Liver (tissue), 8 donors: ENCODE measurements at regions not wholly inside any gene's neighbourhood (a gene's known extent, or its start where the extent isn't known, plus 50 kb on each side); places are given as distances from the start of the nearest gene placed in this dataset.

Experiments used
- DNase-seq: peaks from one replicate; pipeline ENCODE4 v3.0.0-alpha.2; 2017; ENCODE audit warnings: low spot score
- H3K27ac ChIP-seq, 2 donors: one replicate each; pipeline ENCODE4 v1.7.0; 2013; ENCODE audit warnings: inconsistent platforms in 2 of 2, low read length in 2 of 2, control low read depth in 1 of 2, low read depth in 1 of 2, mild to moderate bottlenecking in 1 of 2
- H3K27me3 ChIP-seq, 4 donors: one replicate each; pipeline versions ENCODE4 v1.6.1 to v1.7.0; 2013; ENCODE audit warnings: low read length in 3 of 4, inconsistent platforms in 1 of 4, mild to moderate bottlenecking in 1 of 4, moderate library complexity in 1 of 4; ENCODE audit not compliant: control insufficient read depth in 4 of 4, insufficient read depth in 4 of 4
- H3K36me3 ChIP-seq, 4 donors: one replicate each; pipeline versions ENCODE4 v1.6.1 to v1.7.0; 2013; ENCODE audit warnings: low read length in 3 of 4, mild to moderate bottlenecking in 3 of 4, low read depth in 1 of 4, moderate library complexity in 1 of 4; ENCODE audit not compliant: control insufficient read depth in 4 of 4, insufficient read depth in 3 of 4
- H3K4me1 ChIP-seq, 4 donors: one replicate each; pipeline versions ENCODE4 v1.6.1 to v1.7.0; 2013; ENCODE audit warnings: low read length in 3 of 4, mild to moderate bottlenecking in 3 of 4, moderate library complexity in 1 of 4; ENCODE audit not compliant: control insufficient read depth in 4 of 4, insufficient read depth in 4 of 4
- H3K4me3 ChIP-seq, 3 donors: one replicate each; pipeline versions ENCODE4 v1.6.1 to v1.7.0; 2013; ENCODE audit warnings: low read length in 3 of 3, control low read depth in 1 of 3, low read depth in 1 of 3, mild to moderate bottlenecking in 1 of 3
- H3K9ac ChIP-seq, 2 donors: one replicate each; pipeline ENCODE4 v1.7.0; 2013; ENCODE audit warnings: low read length in 2 of 2, mild to moderate bottlenecking in 2 of 2, moderate library complexity in 2 of 2, control low read depth in 1 of 2, low read depth in 1 of 2
- H3K9me3 ChIP-seq, 4 donors: one replicate each; pipeline versions ENCODE4 v1.6.1 to v1.7.0; 2013; ENCODE audit warnings: low read length in 3 of 4; ENCODE audit not compliant: control insufficient read depth in 4 of 4
- ATF3 ChIP-seq: IDR thresholded peaks from 2 replicates; pipeline ENCODE4 v1.6.1; 2016; ENCODE audit warnings: antibody characterized with exemption
- CTCF ChIP-seq: fragments of 150-350 bp; IDR thresholded peaks from 2 replicates; pipeline ENCODE4 v1.5.1; 2017; ENCODE audit warnings: improper control_type of control experiment, low read depth, low read length; ENCODE audit not compliant: missing input control
- EGR1 ChIP-seq, 2 donors: IDR thresholded peaks; 2 replicates each; pipeline ENCODE4 v1.6.1; 2016 to 2018; ENCODE audit warnings: antibody characterized with exemption in 2 of 2, low read depth in 2 of 2
- FOXA1 ChIP-seq: IDR thresholded peaks from 2 replicates; pipeline ENCODE4 v1.6.1; 2016; ENCODE audit warnings: antibody characterized with exemption
- FOXA2 ChIP-seq: IDR thresholded peaks from 2 replicates; pipeline ENCODE4 v1.6.1; 2016; ENCODE audit warnings: antibody characterized with exemption
- GABPA ChIP-seq, 2 donors: IDR thresholded peaks in 1 of 2; conservative IDR thresholded peaks in 1 of 2; 2 replicates each; pipeline ENCODE4 v1.6.1; 2016; ENCODE audit warnings: antibody characterized with exemption in 2 of 2, mild to moderate bottlenecking in 1 of 2, moderate library complexity in 1 of 2
- HNF4A ChIP-seq, 2 donors: conservative IDR thresholded peaks; 2 replicates each; pipeline ENCODE4 v1.6.1; 2016; ENCODE audit warnings: antibody characterized with exemption in 2 of 2, mild to moderate bottlenecking in 2 of 2
- HNF4G ChIP-seq: IDR thresholded peaks from 2 replicates; pipeline ENCODE4 v1.6.1; 2016; ENCODE audit warnings: antibody characterized with exemption
- JUND ChIP-seq, 2 donors: IDR thresholded peaks; 2 replicates each; pipeline ENCODE4 v1.6.1; 2016; ENCODE audit warnings: antibody characterized with exemption in 2 of 2
- MAX ChIP-seq: IDR thresholded peaks from 2 replicates; pipeline ENCODE4 v1.6.1; 2016; ENCODE audit warnings: antibody characterized with exemption
- RAD21 ChIP-seq, 2 donors: IDR thresholded peaks; 2 replicates each; pipeline ENCODE4 v1.6.1; 2016; ENCODE audit warnings: antibody characterized with exemption in 2 of 2, mild to moderate bottlenecking in 2 of 2
- REST ChIP-seq: IDR thresholded peaks from 2 replicates; pipeline ENCODE4 v1.6.1; 2016; ENCODE audit warnings: antibody characterized with exemption, mild to moderate bottlenecking
- RXRA ChIP-seq, 2 donors: IDR thresholded peaks; 2 replicates each; pipeline ENCODE4 v1.6.1; 2017 to 2018; ENCODE audit warnings: antibody characterized with exemption in 2 of 2, mild to moderate bottlenecking in 1 of 2
- TAF1 ChIP-seq: conservative IDR thresholded peaks from 2 replicates; pipeline ENCODE4 v1.6.1; 2016; ENCODE audit warnings: antibody characterized with exemption, mild to moderate bottlenecking
- WGBS: extraction: QIAGEN DNeasy Blood & Tissue Kit; methylation state at CpG from one replicate; pipeline ENCODE4 v1.1.7; 2013; 5-methylcytosine and 5-hydroxymethylcytosine counted together
- donor health status: healthy.
- donor health status: healthy.
- donor health status: healthy.
- donor health status: healthy.
- donor health status: healthy.

- WGBS: 87% methylated on average over 14 of the region's 14 CpGs
- peaks cover 0 to 4% (median 0%) of the 10 kb centered on the region in 4 donors for H3K4me1 ChIP-seq
These were observed 75.7 kb upstream of the SIRPA start for GRCh38 chr20:1819311-1820137.

GRCh38 chr20:1818895-1819294 is 76.3 kb upstream of the SIRPA start:
- peaks cover 0 to under 1% (median 0%) of the 10 kb centered on the region in 4 donors for H3K4me1 ChIP-seq
- no peak overlapping the region for H3K4me3 ChIP-seq
- no peaks in the 10 kb centered on the region for H3K36me3 ChIP-seq
- DNase-seq: no peak
- H3K9ac ChIP-seq: no peak overlapping the region
- TF ChIP-seq RAD21 (IDR thresholded peaks at IDR 0.05) (no peak), ATF3 (no peak), HNF4A (conservative IDR thresholded peaks at IDR 0.05) (no peak), FOXA1 (no peak), MAX (no peak), HNF4G (no peak), JUND (IDR thresholded peaks at IDR 0.05) (no peak), EGR1 (IDR thresholded peaks at IDR 0.05; ENCODE audit: low read depth in 2 of 2) (no peak), FOXA2 (no peak), REST (no peak), GABPA (IDR thresholded peaks at IDR 0.05 in 1 of 2, conservative IDR thresholded peaks at IDR 0.05 in 1 of 2) (no peak), RXRA (IDR thresholded peaks at IDR 0.05) (no peak)
- no peak overlapping the region for H3K27ac ChIP-seq
- WGBS: 82% methylated on average over 6 of the region's 6 CpGs
- H3K9me3 ChIP-seq: no peaks in the 10 kb centered on the region
- no peaks in the 10 kb centered on the region for H3K27me3 ChIP-seq

More at GRCh38 chr20:1819311-1820137, 75.7 kb upstream of the SIRPA start:
- Histone ChIP-seq H3K9ac (no peak overlapping the region), H3K27me3 (no peaks in the 10 kb centered on the region), H3K36me3 (no peaks in the 10 kb centered on the region), H3K4me3 (no peak overlapping the region), H3K9me3 (no peaks in the 10 kb centered on the region), H3K27ac (peak overlapping the region in 1 of 2 donors; percentile 42)
- DNase-seq: no peak
- TF ChIP-seq FOXA1 (no peak), HNF4A (conservative IDR thresholded peaks at IDR 0.05) (no peak), RAD21 (IDR thresholded peaks at IDR 0.05) (no peak), CTCF (no peak), RXRA (IDR thresholded peaks at IDR 0.05) (no peak), TAF1 (no peak)
